GM19452 (cell line): ENCODE measurements at regions not wholly inside any gene's neighbourhood (a gene's known extent, or its start where the extent isn't known, plus 50 kb on each side); places are given as distances from the start of the nearest gene placed in this dataset.
"Not testable (repeated sequence)": the region's sequence is repeated elsewhere in the genome, so short reads cannot be mapped to it uniquely, and the experiment has no call there.

Experiments
- ATAC-seq: cut with Tn5 transposase; IDR thresholded peaks from one replicate; pipeline ENCODE4 v1.9.1; 2021; ENCODE audit not compliant: unreplicated experiment

DNA sequence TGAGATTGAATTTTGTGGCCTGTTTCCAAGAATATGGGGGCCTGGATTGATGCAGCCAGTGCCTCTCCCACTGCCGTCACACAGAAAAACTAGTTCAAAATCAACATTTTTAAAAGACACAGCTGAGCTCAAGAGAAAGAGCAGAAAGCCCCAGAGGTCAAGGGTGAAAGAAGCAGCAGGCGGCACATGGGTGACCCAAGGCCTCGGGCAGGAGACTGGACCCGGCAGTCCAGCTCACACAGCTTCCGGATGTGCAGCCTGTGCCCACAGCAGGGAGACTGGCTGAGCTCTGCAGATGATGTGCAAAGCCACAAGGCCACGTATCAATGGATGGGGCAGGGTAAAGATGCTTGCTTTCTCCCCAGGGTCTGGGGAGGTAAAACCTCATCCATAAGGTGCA, 50.4 kb upstream of the RNF32 start:
- no peak for ATAC-seq

DNA sequence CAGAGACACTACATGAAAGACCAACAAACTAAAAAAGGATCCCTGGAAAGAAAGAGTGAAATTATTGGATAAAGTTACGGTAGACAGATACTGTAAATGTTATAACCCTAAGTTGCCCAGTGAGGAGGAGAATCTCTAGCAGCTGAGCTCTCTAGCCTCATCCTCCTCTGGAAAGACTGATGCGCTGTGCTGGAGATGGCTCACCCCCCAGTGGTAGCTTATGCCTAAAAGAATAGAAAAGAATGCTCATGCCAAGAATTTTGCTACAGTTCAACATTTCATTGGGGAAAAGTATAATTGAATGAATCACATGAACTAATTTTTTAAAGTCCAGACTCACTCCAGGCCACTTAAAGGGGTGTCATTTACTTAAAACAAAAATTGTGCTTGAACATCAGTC, 50.8 kb upstream of the RNF32 start:
- ATAC-seq, result no peak

DNA sequence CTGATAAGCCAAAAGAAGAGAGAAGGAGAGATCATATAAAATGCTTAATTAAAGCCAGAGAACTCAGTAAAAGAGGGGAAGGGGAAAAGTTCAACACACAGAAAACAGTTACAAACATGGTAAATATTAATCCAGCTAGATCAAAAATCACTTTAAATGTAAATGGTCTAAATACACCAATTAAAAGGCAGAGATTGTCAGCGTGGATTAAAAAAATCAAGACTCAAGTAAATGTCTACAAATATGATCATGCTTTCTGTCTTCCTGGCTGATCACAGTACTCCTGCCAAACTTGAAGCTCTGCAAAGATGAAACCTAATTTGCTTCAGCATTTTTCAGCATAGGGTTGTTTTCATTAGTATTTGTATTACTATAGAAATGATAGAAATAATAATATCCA, 54.6 kb upstream of the RNF32 start:
- no peak for ATAC-seq

DNA sequence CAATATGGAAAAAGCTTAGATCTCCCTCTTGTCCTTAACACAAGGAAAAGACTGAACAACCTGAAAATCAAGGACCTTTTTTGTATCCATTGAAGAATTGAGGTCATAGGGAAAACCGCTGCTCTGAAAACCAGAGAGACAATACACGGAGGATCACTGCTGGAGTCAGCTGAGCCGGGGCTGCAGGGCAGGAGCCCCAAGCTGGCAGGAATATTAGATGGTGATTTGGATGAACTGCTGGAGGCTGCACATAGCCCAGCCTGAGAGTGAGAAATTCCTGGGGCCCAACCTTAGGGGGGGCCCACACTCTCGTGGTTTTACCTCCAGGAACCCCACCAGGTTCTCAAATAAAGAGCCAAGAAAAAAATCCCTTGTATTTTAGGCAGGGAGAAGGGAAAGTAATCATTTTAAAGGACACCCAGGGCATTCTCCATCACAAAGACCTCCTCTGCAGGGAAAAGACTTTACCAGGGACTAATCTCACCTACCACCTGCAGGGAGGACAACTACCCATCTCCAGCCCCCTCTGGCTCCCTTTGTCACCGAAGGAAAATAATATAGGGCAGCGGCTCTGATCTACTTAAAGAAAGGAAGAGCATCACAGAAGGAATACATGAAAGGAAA, 55.4 kb upstream of the RNF32 start:
- ATAC-seq, result no peak

DNA sequence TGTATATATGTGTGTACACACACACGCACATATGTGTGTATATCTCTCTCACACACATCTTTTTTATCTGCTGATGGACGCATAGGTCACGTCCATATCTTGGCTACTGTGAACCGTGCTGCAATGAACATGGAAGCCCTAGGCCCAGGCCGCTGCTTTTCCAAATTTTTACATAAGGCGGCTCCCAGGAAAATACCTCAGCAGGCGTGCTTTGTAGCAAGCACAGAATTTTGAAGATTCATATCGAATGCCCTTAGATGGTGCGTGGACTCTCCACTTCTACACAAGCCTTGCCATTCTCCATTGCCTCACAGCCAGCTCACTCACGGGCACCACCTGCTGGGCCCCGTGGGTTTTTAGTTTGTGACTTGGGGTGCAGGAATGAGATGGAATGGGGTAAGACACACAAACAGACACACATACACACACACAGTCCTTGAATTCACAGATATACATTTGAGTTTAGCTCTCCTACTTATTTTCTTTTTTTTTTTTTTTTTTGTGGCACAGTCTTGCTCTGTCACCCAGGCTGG, 57.9 kb upstream of the RNF32 start:
- no peak for ATAC-seq

DNA sequence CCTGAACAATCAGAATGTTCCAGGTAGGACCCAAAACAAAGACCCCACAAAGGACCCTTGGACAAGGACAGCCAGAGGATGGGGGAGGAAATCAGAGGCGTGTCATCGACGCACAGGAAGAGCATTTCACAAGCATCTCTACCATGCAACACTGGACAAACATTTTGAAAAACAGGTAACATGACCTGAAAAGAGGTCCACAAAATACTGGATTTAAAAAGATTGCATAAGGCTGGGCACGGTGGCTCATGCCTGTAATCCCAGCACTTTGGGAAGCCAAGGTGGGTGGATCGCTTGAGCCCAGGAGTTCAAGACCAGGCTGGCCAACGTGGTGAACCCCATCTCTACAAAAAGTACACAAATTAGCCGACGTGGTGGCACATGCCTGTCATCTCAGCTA, 60.5 kb upstream of the RNF32 start:
- no peak for ATAC-seq

DNA sequence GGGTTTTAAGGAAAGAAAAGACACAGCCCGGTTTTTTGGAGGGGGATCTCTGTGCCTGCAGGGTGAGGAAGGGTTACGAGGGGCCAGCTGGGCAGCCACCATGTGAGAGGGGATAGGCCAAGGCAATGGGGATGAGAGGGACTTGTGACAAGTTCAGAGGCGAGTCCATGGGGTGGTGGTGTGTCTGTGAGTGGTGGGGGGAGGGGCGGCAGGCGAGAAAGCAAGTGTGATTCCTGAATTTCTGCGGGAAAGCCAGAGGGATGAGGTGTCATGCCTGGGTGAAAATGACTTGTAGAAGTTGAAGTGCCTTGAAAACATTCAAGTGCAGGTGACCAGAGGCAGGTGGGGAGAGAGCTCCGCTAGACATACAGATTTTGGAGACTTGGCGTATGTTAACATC, 61.0 kb upstream of the RNF32 start:
- ATAC-seq, result no peak

DNA sequence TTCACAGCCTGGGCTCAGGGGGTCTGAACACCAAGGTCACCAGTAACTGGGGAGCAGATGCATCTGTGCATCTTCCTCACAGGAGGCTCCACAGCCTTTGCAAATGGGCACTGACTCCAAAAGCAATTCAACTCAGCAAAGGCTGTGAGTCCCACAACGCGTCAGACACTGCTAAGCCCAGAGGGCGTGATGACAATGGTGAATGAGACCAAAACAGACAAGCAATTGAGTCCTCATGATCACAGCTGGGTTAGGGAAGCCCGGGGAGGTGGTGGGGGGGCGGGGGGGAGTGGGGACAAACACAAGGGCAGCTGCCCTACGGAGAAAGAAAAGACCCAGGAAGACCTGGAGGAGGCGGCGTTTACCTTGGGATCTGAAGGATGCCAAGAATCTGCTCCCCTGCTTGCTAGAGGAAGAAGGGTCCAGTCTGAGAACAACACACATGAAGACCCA, 61.6 kb upstream of the RNF32 start:
- no peak for ATAC-seq

DNA sequence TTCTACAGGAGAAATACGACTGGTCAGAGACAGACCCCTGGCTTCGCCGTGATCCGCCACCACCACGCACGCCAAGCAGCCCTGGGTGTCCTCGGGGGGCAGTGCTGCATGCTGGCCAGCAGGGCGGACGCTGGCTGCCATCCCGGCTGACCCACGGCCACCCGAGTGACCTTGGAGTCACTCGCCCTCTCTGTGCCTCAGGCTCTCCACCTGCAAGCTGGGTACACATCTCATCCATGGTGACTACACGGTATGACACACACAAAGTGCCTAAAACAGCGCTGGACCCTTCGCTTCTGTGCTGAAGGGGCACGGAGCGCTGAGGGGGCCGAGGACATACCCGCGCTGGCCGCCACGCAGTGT, 62.0 kb upstream of the RNF32 start:
- ATAC-seq, result no peak

DNA sequence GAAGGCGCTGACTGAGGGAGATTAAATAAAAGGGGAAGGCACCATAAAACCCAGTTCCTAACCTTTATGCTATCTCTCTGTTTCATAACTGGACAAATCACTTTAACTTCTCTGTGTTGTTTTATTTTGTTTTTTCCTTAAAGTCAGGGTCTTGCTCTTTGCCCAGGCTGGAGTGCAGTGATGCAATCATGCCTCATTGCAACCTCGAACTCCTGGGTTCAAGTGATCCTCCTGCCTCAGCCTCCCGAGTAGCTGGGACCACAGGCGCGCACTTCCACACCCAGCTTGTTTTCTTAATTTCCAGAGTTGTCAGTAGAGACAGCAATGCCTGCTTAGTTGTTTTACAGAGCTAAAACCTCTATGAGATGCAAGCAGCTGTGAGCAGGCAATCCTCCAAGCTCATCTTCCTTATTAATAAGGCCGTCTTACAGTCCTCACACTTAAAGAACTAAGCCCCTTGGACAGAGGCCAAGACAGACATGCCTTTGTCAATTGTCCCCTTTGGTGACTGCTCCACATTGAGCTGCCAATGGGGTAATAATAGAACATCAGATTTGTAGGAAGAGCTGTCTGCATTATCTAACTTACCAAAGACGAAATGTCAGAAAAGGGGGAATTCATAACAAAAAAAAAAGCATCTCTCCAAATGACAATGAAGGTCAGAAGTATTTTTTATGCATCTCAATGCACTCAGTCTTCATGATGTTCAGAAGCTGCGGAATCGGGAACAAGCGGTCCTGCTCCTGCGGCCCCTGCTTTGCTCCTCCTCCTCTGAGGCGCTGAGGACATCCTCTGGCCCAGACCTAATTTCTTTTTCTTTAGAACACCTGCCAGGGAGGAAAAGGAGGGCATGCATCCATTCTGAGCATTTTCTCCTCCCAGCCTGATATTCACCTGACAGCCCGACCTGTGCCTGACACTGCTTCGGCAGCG, 62.7 kb upstream of the RNF32 start:
- no peak for ATAC-seq

DNA sequence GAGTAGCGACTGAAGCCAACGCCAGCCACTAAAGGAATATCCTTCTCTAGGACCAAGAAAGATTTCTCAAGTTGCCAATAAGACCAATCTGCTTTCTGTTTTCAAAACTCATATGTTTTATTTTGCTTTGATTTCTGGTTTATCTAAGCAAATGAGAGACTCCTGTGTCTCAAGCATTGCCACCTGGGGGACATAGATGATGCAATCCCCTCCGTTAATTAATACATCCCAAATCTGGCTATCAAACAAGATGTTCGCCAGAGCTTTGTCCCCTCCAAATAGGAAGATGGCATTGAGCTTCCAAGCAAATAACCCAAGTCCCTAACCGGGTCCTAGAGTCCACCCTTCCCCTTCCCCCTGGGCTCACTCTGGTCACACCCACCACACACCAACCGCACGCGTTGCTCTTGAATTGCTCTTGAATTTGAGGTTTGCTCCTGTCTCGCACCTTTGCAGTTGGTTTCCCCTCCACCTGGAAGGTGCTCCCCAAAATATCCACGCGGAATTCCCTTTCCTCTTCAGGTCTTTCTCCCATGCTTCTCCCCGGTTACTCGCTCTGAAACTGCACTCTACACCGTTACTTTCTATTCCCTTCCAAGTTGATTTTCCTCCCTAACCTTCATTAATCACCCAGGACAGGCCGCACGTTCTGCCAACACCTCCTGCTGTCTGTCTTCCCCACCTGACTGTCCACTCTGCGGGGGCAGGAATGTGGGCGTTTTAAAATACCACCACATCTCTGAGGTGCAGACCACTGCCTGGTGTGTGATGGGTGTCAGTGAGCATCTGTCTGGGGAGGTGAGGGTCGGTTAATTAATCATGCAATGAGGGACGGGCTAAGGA, 64.1 kb upstream of the RNF32 start:
- no peak for ATAC-seq

DNA sequence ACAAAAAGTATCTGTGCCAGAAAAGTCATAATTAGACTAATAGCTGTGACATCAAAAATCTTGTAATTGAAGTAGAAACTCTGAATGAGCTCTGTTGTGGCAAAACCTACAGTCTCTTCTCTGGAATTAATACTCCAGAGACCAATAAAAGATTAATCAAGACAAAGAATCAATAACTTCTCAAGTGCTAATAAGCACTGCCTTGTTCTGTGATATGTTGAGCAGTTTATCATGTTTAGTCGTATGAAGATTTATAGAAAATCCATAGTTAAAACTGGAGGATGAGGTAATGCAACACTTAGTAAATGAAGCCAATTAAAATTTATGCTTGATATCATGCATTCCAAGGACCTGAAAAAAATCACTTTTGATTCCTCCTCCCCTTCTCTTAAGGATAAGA, 72.3 kb upstream of the RNF32 start:
- no peak for ATAC-seq

DNA sequence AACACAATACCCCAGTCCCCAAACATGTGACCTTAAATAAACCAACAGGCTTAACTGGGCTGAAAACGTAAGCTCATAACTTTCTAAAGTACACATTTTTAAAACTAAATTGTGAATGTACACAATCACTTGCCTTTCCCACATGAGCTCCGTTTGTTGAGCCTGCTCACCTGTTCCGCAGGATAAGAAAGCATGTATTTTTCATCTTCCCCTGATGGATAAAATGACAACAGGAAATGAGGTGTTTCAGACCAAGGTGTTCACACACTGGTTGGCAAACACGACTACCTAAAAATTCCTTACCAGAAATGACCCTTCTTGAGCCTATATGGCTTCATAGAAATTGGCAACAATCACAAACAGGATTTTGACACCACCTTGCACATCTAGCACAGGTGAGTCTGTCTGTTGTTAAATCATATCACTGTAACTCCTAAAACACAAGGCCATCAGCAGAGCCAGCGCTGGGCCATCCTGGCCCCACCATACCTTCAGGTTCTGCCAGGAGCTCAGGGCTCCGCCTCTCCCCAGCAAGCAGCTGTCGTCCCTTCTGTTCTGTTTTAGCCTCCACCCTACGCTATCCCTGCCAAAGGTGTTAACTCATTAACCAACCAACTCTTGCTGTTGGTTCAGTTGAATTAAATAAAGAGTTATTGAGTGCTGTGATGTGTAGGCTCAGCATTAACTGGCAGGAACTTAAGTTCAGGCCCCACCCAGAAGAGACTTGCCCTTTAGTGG, 73.6 kb upstream of the RNF32 start:
- ATAC-seq, result no peak

DNA sequence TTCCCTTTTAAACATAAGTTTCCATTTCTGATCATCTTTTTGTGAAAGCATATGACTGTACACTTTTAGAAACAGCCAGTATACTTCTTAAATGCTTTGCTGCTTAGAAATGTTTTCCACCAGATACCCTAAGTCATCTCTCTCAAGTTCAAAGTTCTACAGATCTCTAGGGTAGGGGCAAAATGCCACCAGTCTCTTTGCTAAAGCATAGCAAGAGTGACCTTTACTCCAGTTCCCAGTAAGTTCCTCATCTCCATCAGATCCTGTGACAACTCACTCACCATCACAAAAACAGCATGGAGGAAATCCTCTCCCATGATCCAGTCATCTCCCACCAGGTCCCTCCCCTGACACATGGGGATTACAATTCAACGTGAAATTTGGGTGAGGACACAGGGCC, 75.6 kb upstream of the RNF32 start:
- not testable (repeated sequence) for ATAC-seq

DNA sequence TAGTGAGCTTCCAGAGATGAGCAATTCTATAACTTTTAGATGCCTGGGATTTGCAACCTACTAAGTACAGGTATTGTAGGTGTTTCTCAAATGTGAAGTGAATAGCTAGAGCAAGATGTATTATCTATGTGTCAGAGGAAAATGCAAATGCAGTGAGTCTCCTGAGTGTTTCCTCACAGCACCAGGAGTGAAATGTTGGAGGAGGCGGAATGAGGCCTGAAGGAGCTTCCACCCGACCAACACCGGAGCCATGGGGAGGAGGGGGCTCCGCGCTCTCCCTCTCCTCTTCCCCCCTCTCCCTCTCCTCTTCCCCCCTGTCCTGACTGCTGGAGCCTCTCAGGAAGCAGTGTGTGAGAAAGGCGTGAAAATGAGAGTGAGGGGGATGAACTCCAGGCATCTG, 79.9 kb upstream of the RNF32 start:
- no peak for ATAC-seq

DNA sequence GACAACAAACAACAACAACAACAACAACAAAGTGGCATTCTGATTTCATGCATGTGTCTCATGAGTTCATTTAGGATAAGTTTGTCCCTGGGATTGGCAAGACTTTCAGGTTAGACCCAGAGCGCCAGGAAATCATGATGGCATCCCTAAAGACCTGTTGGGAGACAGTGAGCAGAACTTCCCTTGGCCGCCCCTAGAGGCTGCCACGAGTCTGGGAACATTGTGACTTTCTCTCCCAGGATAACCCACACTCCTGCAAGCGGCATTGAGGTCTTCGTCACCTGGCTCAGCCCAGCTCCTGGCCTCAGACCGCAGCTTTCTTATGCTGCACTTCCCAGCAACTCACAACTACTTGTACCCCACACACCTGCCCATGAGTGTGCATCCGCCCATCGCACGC, 80.5 kb upstream of the RNF32 start:
- no peak for ATAC-seq

DNA sequence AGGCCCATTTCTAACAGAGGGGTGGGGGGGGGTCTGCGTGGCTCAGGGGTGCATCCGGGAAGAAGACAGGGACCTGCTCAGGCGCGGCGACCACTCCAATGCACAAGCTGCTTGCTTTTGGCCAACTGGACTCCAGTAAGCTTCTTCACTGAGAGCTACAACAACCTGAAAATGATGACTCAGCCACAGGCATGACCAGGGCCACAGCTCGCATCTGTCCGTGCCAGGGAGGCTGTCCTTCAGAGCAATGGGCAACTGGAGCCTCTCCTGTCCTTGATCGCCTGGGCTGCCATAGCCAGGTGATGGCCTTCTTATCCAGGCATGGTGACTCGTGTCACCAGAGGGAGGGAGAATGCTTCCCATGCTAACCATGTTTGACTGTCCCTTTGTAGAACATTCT, 81.6 kb upstream of the RNF32 start:
- ATAC-seq, result no peak

DNA sequence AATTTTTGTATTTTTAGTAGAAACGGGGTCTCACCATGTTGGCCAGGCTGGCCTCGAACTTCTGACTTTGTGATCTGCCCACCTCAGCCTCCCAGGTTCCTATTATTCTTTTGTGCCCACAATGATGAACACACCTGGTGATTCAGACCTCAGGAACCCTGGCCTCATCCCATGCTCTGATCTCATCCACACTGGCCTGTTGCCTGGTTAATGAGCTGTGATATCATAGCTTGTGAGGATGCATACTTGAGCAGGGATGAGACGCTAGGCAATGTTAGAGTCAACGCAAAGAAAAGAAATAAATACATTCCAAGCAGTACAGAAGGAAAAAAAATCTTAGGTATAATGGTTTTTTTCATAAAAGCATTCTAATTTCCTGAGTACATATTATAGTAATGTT, 82.4 kb upstream of the RNF32 start:
- ATAC-seq, result no peak

DNA sequence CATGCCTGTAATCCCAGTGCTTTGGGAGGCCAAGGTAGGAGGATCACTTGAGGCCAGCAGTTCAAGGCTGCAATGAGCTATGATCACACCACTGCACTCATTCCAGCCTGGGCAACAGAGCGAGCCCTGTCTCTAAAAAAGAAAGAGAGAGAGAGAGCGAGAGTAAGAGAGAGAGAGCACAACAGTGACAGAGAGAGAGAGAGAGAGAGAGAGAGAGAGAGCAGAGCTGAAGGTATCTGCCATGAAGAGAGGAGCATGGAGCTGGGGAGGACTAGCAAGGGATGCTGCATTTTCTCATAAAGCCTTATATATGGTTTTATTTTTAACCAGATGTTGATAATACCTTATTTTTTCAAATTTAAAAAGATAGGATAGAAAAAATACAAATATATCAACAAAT, 84.5 kb upstream of the RNF32 start:
- no peak for ATAC-seq

DNA sequence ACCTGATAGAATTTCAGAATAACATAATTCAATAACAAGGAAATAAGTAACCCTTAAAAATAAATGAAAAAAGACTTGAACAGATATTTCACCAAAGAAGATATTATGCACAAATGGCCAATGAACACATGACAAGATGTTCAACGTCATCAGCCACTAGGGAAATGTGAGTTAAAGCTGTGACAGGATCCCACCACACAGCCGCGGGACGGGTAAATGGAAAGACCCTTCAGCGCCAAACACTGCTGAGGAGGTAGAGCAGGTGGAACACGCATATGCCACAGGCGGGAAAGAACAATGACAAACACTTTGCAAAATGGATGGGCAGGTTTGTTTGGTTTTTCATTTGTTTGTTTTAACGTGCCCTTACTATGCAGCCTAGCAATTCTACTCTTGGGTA, 86.1 kb upstream of the RNF32 start:
- ATAC-seq, result no peak

DNA sequence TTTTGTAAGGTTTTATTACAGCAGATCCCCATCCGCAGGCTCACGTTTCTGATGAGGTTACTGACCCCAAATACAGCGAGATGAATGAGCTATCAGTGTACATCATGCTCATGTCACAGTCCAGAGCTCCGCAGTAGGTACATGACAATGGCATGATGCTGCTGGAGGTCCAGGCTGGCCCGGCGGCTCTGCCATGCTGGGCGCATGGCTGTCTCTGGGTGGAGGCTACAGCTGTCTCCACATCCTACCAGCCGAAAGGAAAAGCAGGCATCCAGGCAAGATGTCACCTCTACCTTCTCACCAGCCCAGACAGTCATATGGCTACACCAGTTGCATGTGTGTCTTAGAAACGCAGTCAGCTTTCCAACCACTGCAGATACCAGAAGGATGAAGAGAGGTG, 90.9 kb upstream of the RNF32 start:
- no peak for ATAC-seq
